ENCODE measurements at regions not wholly inside any gene's neighbourhood (a gene's known extent, or its start where the extent isn't known, plus 50 kb on each side); places are given as distances from the start of the nearest gene placed in this dataset.

GRCh38 chr1:5492846-5493245 is 499.4 kb downstream of the NPHP4 start:
- ATAC-seq = no peak

- ATAC-seq = no peak
Observed at GRCh38 chr1:5491207-5491904, 500.9 kb downstream of the NPHP4 start.

- no peak for ATAC-seq
Observed at GRCh38 chr1:5490635-5491034, 501.6 kb downstream of the NPHP4 start.

- ATAC-seq = no peak
Observed at GRCh38 chr1:5488448-5488847, 503.8 kb downstream of the NPHP4 start.

- ATAC-seq = no peak
Observed at GRCh38 chr1:5485968-5486696, 506.1 kb downstream of the NPHP4 start.

GRCh38 chr1:5485436-5485835 is 506.8 kb downstream of the NPHP4 start:
- no peak for ATAC-seq

GRCh38 chr1:5484451-5485165 is 507.6 kb downstream of the NPHP4 start:
- no peak for ATAC-seq

- peak; percentile 43 to 64 for ATAC-seq
Observed at GRCh38 chr1:5481889-5482288, 510.3 kb downstream of the NPHP4 start.

- ATAC-seq = no peak
Observed at GRCh38 chr1:5480906-5481305, 511.3 kb downstream of the NPHP4 start.

GRCh38 chr1:5479876-5480646 is 512.2 kb downstream of the NPHP4 start:
- no peak for ATAC-seq

- no peak for ATAC-seq
Observed at GRCh38 chr1:5478961-5479360, 513.3 kb downstream of the NPHP4 start.

- no peak for ATAC-seq
Observed at GRCh38 chr1:5478156-5478695, 514.0 kb downstream of the NPHP4 start.

GRCh38 chr1:5477716-5478115 is 514.5 kb downstream of the NPHP4 start:
- ATAC-seq = no peak

GRCh38 chr1:5475572-5475971 is 516.7 kb downstream of the NPHP4 start:
- no peak for ATAC-seq

GRCh38 chr1:5473268-5473667 is 519.0 kb downstream of the NPHP4 start:
- ATAC-seq = no peak

- ATAC-seq = no peak
Observed at GRCh38 chr1:5466487-5466886, 525.7 kb downstream of the NPHP4 start.

- no peak for ATAC-seq
Observed at GRCh38 chr1:5465281-5465711, 526.9 kb downstream of the NPHP4 start.

GRCh38 chr1:5464366-5464765 is 527.9 kb downstream of the NPHP4 start:
- no peak for ATAC-seq

- no peak for ATAC-seq
Observed at GRCh38 chr1:5460974-5461373, 531.3 kb downstream of the NPHP4 start.

- ATAC-seq = no peak
Observed at GRCh38 chr1:5459839-5460610, 532.2 kb downstream of the NPHP4 start.

GRCh38 chr1:5458248-5458647 is 534.0 kb downstream of the NPHP4 start:
- ATAC-seq = no peak
